ENCODE measurements at regions not wholly inside any gene's neighbourhood (a gene's known extent, or its start where the extent isn't known, plus 50 kb on each side); places are given as distances from the start of the nearest gene placed in this dataset.
"Not testable (repeated sequence)": the region's sequence is repeated elsewhere in the genome, so short reads cannot be mapped to it uniquely, and the experiment has no call there.

DNA sequence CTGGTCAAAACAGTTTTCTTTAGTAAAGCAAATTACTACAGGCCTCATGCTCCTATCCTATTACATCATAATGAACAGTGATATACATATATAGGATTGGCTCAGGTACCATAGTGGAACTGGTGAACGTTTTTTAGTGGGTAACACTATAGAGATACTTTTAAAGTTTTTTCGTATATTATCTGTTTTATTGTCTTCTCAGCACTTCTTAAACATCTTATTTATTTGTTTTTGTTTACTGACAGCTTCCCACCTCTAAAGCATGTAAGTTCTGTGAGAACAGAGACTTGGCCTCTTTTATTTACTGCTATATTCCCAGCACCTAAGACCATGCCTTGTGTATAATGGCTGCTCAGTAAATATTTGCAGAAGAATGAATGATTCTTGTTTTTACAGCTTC lies 81.1 kb upstream of the PSMA6 start:
- H3K9ac ChIP-seq (ENCODE audit: low read length in 5 of 5), result no peak overlapping the region
- no peak overlapping the region for H3K27ac ChIP-seq (ENCODE audit: low read depth, low read length)
- H3K27me3 ChIP-seq (ENCODE audit: control insufficient read depth in 5 of 5, insufficient read depth in 4 of 5, low read length in 5 of 5), result no peaks in the 10 kb centered on the region
- no peaks in the 10 kb centered on the region for H3K4me1 ChIP-seq (ENCODE audit: control insufficient read depth in 5 of 5, insufficient read depth in 5 of 5, low read length in 5 of 5)
- no peaks in the 10 kb centered on the region for H3K9me3 ChIP-seq (ENCODE audit: control insufficient read depth in 5 of 5, low read length in 5 of 5)
- H3K4me3 ChIP-seq (ENCODE audit: low read depth in 1 of 5, low read length in 5 of 5), result no peak overlapping the region
- peaks cover 0 to 6% (median 0%) of the 10 kb centered on the region in 5 donors for H3K36me3 ChIP-seq (ENCODE audit: control insufficient read depth in 5 of 5, insufficient read depth in 5 of 5, low read length in 5 of 5)

DNA sequence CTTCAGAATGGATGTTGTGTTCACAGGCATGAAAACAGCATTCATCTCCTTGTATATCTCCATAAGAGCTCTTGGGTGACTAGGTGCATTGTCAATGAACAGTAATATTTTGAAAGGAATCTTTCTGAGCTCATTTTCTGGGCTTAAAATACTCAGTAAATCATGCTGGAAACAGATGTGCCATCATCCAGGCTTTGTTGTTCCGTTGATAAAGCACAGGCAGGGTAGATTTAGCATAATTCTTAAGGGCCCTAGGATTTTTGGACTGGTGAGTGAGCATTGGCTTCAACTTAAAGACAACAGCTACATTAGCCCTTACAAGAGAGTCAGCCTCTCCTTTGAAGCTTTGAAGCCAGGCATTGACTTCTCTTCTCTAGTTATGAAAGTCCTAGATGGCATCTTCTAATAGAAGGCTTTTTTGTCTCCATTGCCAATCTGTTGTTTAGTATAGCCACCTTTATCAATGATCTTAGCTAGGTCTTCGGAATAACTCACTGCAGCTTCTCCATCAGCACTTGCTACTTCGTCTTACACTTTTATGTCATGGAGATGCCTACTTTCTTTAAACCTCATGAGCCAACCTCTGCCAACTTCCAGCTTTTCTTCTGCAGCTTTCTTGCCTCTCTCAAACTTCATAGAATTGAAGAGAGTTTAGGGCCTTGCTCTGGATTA lies 79.6 kb upstream of the PSMA6 start:
- no peak overlapping the region for H3K27ac ChIP-seq (ENCODE audit: low read depth, low read length)
- no peak overlapping the region for H3K9ac ChIP-seq (ENCODE audit: low read length in 5 of 5)
- H3K9me3 ChIP-seq (ENCODE audit: control insufficient read depth in 5 of 5, low read length in 5 of 5), result no peaks in the 10 kb centered on the region
- no peak overlapping the region for H3K4me3 ChIP-seq (ENCODE audit: low read depth in 1 of 5, low read length in 5 of 5)
- H3K36me3 ChIP-seq (ENCODE audit: control insufficient read depth in 5 of 5, insufficient read depth in 5 of 5, low read length in 5 of 5), result no peaks in the 10 kb centered on the region
- no peaks in the 10 kb centered on the region for H3K27me3 ChIP-seq (ENCODE audit: control insufficient read depth in 5 of 5, insufficient read depth in 4 of 5, low read length in 5 of 5)
- no peaks in the 10 kb centered on the region for H3K4me1 ChIP-seq (ENCODE audit: control insufficient read depth in 5 of 5, insufficient read depth in 5 of 5, low read length in 5 of 5)

DNA sequence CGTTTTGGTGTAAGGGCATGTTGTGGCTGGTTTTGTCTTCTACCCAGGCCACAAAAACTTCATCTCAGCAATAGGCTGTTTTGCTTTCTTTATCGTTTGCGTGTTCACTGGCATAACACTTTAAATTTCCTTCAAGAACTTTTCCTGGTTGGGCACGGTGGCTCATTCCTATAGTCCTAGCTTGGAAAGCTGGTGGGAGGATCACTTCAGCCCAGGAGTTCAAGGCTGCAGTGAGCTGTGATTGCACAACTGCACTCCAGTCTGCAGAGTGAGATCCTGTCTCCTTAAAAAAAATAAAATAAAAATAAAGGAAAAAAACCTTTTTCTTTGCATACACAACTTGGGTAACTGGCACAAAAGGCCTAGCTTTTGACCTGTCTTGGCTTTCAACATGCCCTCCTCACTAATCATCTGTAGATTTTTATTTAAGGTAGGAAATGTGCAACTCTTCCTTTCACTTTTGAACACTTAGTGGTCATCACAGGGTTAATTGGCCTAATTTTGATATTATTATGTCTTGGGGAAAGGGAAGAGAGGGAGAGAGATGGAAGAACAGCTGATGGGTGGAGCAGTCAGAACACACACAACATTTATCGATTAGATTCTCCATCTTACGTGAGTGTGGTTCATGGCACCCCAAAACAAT lies 78.9 kb upstream of the PSMA6 start:
- H3K4me1 ChIP-seq (ENCODE audit: control insufficient read depth in 5 of 5, insufficient read depth in 5 of 5, low read length in 5 of 5), result no peaks in the 10 kb centered on the region
- H3K9me3 ChIP-seq (ENCODE audit: control insufficient read depth in 5 of 5, low read length in 5 of 5), result no peaks in the 10 kb centered on the region
- H3K4me3 ChIP-seq (ENCODE audit: low read depth in 1 of 5, low read length in 5 of 5), result no peak overlapping the region
- H3K9ac ChIP-seq (ENCODE audit: low read length in 5 of 5), result no peak overlapping the region
- no peaks in the 10 kb centered on the region for H3K36me3 ChIP-seq (ENCODE audit: control insufficient read depth in 5 of 5, insufficient read depth in 5 of 5, low read length in 5 of 5)
- H3K27me3 ChIP-seq (ENCODE audit: control insufficient read depth in 5 of 5, insufficient read depth in 4 of 5, low read length in 5 of 5), result no peaks in the 10 kb centered on the region
- H3K27ac ChIP-seq (ENCODE audit: low read depth, low read length), result no peak overlapping the region

DNA sequence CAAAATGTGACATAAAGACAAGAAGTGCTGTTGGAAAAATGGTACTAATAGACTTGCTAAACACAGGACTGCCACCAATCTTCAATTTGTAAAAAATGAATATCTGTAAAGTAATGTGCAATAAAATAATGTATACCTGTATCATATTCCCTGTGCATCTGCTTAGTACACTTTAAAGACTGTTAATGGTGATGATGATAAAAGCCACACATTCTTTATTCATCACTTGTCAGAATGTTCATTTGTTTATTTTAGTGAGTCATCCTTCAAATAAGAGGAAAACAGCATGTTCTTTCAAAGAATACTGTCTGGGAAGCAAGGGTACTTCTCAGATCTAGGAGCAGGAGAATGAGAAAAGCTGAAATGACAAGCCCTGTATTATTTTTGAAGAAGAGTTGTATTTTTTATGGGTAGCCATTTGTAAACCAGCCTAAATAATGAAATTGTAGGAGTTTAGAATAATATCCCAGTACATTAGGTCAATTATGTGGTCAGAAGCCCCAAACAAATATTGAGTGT lies 78.3 kb upstream of the PSMA6 start:
- no peak overlapping the region for H3K4me3 ChIP-seq (ENCODE audit: low read depth in 1 of 5, low read length in 5 of 5)
- no peaks in the 10 kb centered on the region for H3K27me3 ChIP-seq (ENCODE audit: control insufficient read depth in 5 of 5, insufficient read depth in 4 of 5, low read length in 5 of 5)
- no peaks in the 10 kb centered on the region for H3K9me3 ChIP-seq (ENCODE audit: control insufficient read depth in 5 of 5, low read length in 5 of 5)
- no peak overlapping the region for H3K9ac ChIP-seq (ENCODE audit: low read length in 5 of 5)
- peaks cover 0 to under 1% (median 0%) of the 10 kb centered on the region in 5 donors for H3K36me3 ChIP-seq (ENCODE audit: control insufficient read depth in 5 of 5, insufficient read depth in 5 of 5, low read length in 5 of 5)
- H3K4me1 ChIP-seq (ENCODE audit: control insufficient read depth in 5 of 5, insufficient read depth in 5 of 5, low read length in 5 of 5), result no peaks in the 10 kb centered on the region
- H3K27ac ChIP-seq (ENCODE audit: low read depth, low read length), result no peak overlapping the region

DNA sequence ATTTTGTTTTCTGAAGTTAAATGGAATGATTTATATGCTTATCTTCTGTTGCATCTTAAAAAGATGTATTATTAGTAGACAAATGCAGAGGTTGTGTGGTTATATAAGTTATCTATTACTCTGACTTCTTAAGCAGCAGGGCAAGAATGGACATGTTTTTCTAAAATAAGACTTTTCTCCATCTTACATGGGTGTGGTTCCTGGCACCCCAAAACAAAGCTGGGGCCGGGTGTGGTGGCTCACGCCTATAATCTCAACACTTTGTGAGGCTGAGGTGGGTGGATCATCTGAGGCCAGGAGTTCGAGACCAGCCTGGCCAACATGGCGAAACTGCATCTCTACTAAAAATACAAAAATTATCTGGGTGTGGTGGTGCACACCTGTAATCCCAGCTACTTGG lies 77.8 kb upstream of the PSMA6 start:
- H3K27ac ChIP-seq (ENCODE audit: low read depth, low read length); H3K9me3 ChIP-seq (ENCODE audit: control insufficient read depth in 5 of 5, low read length in 5 of 5); H3K4me3 ChIP-seq (ENCODE audit: low read depth in 1 of 5, low read length in 5 of 5); H3K4me1 ChIP-seq (ENCODE audit: control insufficient read depth in 5 of 5, insufficient read depth in 5 of 5, low read length in 5 of 5); H3K27me3 ChIP-seq (ENCODE audit: control insufficient read depth in 5 of 5, insufficient read depth in 4 of 5, low read length in 5 of 5); H3K9ac ChIP-seq (ENCODE audit: low read length in 5 of 5); H3K36me3 ChIP-seq (ENCODE audit: control insufficient read depth in 5 of 5, insufficient read depth in 5 of 5, low read length in 5 of 5): not testable (repeated sequence)

DNA sequence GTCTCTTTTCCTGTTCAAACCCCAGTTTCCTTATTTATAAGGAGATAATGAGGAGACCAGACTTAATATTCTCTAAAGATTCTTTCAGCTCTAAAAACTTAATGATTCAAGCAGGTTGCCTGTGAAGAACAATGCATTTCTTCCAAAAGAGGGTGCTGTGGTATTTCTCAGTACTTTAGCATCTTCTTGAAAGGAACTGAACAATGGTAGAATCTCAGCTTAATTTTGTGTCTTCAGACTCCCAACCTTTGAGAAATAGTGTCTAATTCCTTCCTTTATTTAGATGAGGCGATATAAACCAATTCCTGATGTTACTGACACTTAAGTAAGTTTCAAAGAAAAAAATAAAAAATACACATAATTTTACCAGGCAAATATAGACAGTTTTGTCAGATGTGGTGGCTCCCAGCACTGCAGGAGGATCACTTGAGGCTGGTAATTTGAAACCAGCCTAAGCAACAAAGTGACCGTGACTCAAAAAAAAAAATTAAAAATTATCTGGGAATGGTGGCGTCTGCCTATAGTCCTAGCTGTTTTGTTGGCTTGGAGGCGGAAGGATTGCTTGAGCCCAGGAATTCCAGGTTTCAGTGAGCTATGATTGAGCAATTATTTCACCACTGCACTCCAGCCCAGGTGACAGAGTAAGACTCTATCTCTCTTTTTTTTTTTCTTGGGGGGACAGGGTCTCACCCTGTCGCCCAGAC lies 76.9 kb upstream of the PSMA6 start:
- Histone ChIP-seq H3K4me3 (ENCODE audit: low read depth in 1 of 5, low read length in 5 of 5) (no peak overlapping the region), H3K27ac (ENCODE audit: low read depth, low read length) (no peak overlapping the region), H3K9me3 (ENCODE audit: control insufficient read depth in 5 of 5, low read length in 5 of 5) (no peaks in the 10 kb centered on the region), H3K9ac (ENCODE audit: low read length in 5 of 5) (no peak overlapping the region), H3K4me1 (ENCODE audit: control insufficient read depth in 5 of 5, insufficient read depth in 5 of 5, low read length in 5 of 5) (no peaks in the 10 kb centered on the region), H3K27me3 (ENCODE audit: control insufficient read depth in 5 of 5, insufficient read depth in 4 of 5, low read length in 5 of 5) (no peaks in the 10 kb centered on the region), H3K36me3 (ENCODE audit: control insufficient read depth in 5 of 5, insufficient read depth in 5 of 5, low read length in 5 of 5) (peaks cover 0 to 5% (median 3%) of the 10 kb centered on the region in 5 donors)

DNA sequence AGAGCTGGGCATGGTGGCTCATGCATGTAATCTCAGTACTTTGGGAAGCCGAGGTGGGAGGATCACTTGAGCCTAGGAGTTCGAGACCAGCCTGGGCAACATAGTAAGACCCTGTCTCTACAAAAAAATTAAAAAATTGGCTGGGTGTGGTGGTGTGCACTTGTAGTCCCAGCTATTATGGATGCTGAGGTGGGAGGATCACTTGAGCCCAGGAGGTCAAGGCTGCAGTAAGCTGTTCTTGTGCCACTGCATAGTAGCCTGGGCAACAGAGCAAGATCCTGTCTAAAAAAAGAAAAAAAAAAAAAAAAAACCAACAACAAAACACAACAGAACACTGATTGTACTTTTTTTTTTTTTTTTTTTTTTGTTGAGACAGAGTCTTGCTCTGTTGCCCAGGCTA lies 74.0 kb upstream of the PSMA6 start:
- H3K27ac ChIP-seq (ENCODE audit: low read depth, low read length); H3K4me3 ChIP-seq (ENCODE audit: low read depth in 1 of 5, low read length in 5 of 5); H3K9me3 ChIP-seq (ENCODE audit: control insufficient read depth in 5 of 5, low read length in 5 of 5); H3K4me1 ChIP-seq (ENCODE audit: control insufficient read depth in 5 of 5, insufficient read depth in 5 of 5, low read length in 5 of 5); H3K27me3 ChIP-seq (ENCODE audit: control insufficient read depth in 5 of 5, insufficient read depth in 4 of 5, low read length in 5 of 5); H3K36me3 ChIP-seq (ENCODE audit: control insufficient read depth in 5 of 5, insufficient read depth in 5 of 5, low read length in 5 of 5); H3K9ac ChIP-seq (ENCODE audit: low read length in 5 of 5): not testable (repeated sequence)

DNA sequence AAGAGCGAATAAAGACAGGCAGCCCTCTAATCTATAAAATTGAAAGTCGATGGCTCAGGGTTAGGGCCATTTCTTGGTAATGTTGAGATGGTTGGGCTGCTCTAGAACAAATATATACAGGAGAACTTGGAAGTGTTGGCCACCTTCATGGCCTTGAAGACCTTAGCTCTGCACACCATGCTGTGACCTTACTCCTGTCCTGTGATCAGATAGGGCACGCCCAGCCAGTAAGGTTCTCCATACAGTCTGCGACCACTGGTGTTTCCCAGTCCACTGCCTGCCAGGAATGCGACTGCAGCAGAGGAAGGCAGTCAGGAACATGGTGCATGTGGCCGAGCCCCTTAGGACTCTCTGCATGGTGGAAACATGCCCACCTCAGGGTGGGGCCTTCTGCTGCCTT lies 73.2 kb upstream of the PSMA6 start:
- no peak overlapping the region for H3K4me3 ChIP-seq (ENCODE audit: low read depth in 1 of 5, low read length in 5 of 5)
- no peak overlapping the region for H3K27ac ChIP-seq (ENCODE audit: low read depth, low read length)
- no peaks in the 10 kb centered on the region for H3K27me3 ChIP-seq (ENCODE audit: control insufficient read depth in 5 of 5, insufficient read depth in 4 of 5, low read length in 5 of 5)
- H3K4me1 ChIP-seq (ENCODE audit: control insufficient read depth in 5 of 5, insufficient read depth in 5 of 5, low read length in 5 of 5), result peaks cover 0 to 2% (median 0%) of the 10 kb centered on the region in 5 donors
- no peak overlapping the region for H3K9ac ChIP-seq (ENCODE audit: low read length in 5 of 5)
- H3K36me3 ChIP-seq (ENCODE audit: control insufficient read depth in 5 of 5, insufficient read depth in 5 of 5, low read length in 5 of 5), result peaks cover 0 to 5% (median 3%) of the 10 kb centered on the region in 5 donors
- H3K9me3 ChIP-seq (ENCODE audit: control insufficient read depth in 5 of 5, low read length in 5 of 5), result no peaks in the 10 kb centered on the region

DNA sequence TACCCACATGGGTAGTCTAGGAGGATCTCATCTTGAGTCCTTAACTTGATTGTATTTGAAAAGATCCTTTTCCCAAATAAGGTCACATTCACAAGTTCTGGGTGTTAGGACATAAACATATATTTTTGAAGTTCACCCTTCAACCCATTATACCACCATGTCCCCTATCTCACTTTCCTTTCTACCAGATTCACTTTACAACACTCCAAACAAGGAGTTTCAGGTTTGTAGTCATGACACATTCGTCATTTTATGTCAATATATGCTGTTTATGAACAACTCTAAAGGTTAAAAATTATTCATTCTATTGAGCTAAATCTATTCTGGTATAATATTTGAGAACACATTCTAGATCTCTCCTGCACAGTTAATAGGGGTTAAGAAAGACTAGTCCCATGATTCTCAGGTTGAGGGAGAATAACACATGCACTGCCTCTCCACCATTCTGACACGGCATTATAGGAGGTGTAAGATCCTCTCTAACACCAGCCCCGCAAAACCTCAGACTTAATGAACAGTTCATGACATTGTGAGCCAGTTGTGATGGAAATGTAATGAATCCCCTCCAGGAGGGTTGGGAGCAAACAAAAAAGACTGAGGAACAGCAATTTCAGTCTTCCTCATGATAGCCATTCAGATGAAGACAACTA lies 72.0 kb upstream of the PSMA6 start:
- Histone ChIP-seq H3K9ac (ENCODE audit: low read length in 5 of 5) (no peak overlapping the region), H3K36me3 (ENCODE audit: control insufficient read depth in 5 of 5, insufficient read depth in 5 of 5, low read length in 5 of 5) (peaks cover 0 to 5% (median 3%) of the 10 kb centered on the region in 5 donors), H3K4me3 (ENCODE audit: low read depth in 1 of 5, low read length in 5 of 5) (no peak overlapping the region), H3K27ac (ENCODE audit: low read depth, low read length) (no peak overlapping the region), H3K9me3 (ENCODE audit: control insufficient read depth in 5 of 5, low read length in 5 of 5) (no peaks in the 10 kb centered on the region), H3K27me3 (ENCODE audit: control insufficient read depth in 5 of 5, insufficient read depth in 4 of 5, low read length in 5 of 5) (no peaks in the 10 kb centered on the region), H3K4me1 (ENCODE audit: control insufficient read depth in 5 of 5, insufficient read depth in 5 of 5, low read length in 5 of 5) (peaks cover 0 to 2% (median 0%) of the 10 kb centered on the region in 5 donors)

DNA sequence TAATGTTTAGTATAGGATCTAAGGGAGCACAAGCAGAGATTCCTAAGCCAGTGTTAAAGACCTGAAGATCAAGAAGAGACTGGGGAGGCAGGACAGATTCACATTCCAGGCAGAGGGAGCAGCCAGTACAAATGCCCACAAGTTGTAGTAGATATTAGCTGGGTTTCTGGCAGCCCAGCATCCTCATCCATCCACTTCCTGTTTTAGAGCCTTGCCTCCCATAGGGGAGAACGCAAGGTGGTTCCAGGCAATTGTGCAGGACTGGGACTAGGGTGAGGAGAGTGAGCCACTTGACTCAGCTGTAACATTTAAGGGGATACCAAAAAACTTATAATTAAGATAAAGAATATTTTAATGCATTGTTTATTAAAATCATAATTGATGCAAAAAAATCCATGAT lies 71.3 kb upstream of the PSMA6 start:
- Histone ChIP-seq H3K4me1 (ENCODE audit: control insufficient read depth in 5 of 5, insufficient read depth in 5 of 5, low read length in 5 of 5) (peaks cover 0 to 2% (median 0%) of the 10 kb centered on the region in 5 donors), H3K9ac (ENCODE audit: low read length in 5 of 5) (no peak overlapping the region), H3K9me3 (ENCODE audit: control insufficient read depth in 5 of 5, low read length in 5 of 5) (no peaks in the 10 kb centered on the region), H3K27ac (ENCODE audit: low read depth, low read length) (no peak overlapping the region), H3K36me3 (ENCODE audit: control insufficient read depth in 5 of 5, insufficient read depth in 5 of 5, low read length in 5 of 5) (peaks cover 0 to 5% (median 3%) of the 10 kb centered on the region in 5 donors), H3K4me3 (ENCODE audit: low read depth in 1 of 5, low read length in 5 of 5) (no peak overlapping the region), H3K27me3 (ENCODE audit: control insufficient read depth in 5 of 5, insufficient read depth in 4 of 5, low read length in 5 of 5) (no peaks in the 10 kb centered on the region)

All from subcutaneous abdominal adipose tissue (tissue), 5 donors.